Bronchial epithelial cell (primary cell): ENCODE measurements at regions not wholly inside any gene's neighbourhood (a gene's known extent, or its start where the extent isn't known, plus 50 kb on each side); places are given as distances from the start of the nearest gene placed in this dataset.

ENCODE experiments used
- DNase-seq: peaks from one replicate; pipeline ENCODE4 v3.0.0-alpha.2; 2010; ENCODE audit warnings: low read depth
- FAIRE-seq: peaks from 2 replicates; lab custom pipeline; 2011; peaks lifted over from hg19 to GRCh38; lab: Jason Lieb, UNC
- H3K27me3 ChIP-seq: 2 replicates; pipeline ENCODE4 v1.5.1; 2011; ENCODE audit warnings: low read length; ENCODE audit not compliant: control insufficient read depth, insufficient read depth
- H3K36me3 ChIP-seq: 2 replicates; pipeline ENCODE4 v1.5.1; 2011; ENCODE audit warnings: low read length; ENCODE audit not compliant: control insufficient read depth, insufficient read depth
- H3K4me3 ChIP-seq: 2 replicates; pipeline ENCODE4 v1.5.1; 2011; ENCODE audit warnings: mild to moderate bottlenecking, low read depth, low read length, control low read depth
- CTCF ChIP-seq: IDR thresholded peaks from 2 replicates; pipeline ENCODE4 v1.5.1; 2011; ENCODE audit warnings: mild to moderate bottlenecking, moderate library complexity, low read length, control low read depth, inconsistent platforms; ENCODE audit not compliant: insufficient read depth, severe bottlenecking

GRCh38 chr21:38683222-38683621, 122.5 kb upstream of the ETS2 start:
- H3K27me3 ChIP-seq: peaks cover 2% of the 10 kb centered on the region
- DNase-seq: peak; percentile 5
- no peak for FAIRE-seq
- no peak overlapping the region for H3K4me3 ChIP-seq
- H3K36me3 ChIP-seq: no peaks in the 10 kb centered on the region
- TF ChIP-seq CTCF: no peak

- Histone ChIP-seq H3K27me3 (no peaks in the 10 kb centered on the region), H3K4me3 (no peak overlapping the region), H3K36me3 (no peaks in the 10 kb centered on the region)
- DNase-seq: no peak
- no peak for TF ChIP-seq CTCF
- no peak for FAIRE-seq
Measured at GRCh38 chr21:38688068-38688467, 117.7 kb upstream of the ETS2 start.

GRCh38 chr21:38691631-38692030, 114.1 kb upstream of the ETS2 start:
- DNase-seq (no peak), FAIRE-seq (no peak)
- no peaks in the 10 kb centered on the region for H3K36me3 ChIP-seq
- no peaks in the 10 kb centered on the region for H3K27me3 ChIP-seq
- H3K4me3 ChIP-seq: no peak overlapping the region
- no peak for TF ChIP-seq CTCF

DNA sequence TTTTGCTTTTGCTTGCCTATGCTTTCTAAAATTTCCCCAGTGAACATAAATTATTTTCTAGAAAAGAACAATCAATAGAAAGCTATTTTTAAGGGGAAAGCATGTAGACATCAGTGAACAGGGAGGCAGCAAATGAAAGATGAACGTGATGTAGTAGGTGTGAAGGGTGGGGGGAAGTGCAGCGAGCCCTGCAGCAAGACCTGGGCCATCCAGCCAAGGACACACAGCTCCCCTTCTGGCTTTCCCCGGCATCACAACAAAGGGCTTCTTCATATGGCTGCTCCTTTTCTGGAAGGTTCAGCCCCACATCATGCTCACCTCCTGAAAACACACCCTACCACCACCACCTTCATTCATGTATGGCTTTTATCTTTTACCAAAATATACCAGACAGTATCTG, 109.2 kb upstream of the ETS2 start:
- H3K4me3 ChIP-seq: no peak overlapping the region
- no peaks in the 10 kb centered on the region for H3K36me3 ChIP-seq
- no peak for TF ChIP-seq CTCF
- no peak for FAIRE-seq
- DNase-seq: no peak
- no peaks in the 10 kb centered on the region for H3K27me3 ChIP-seq

DNA sequence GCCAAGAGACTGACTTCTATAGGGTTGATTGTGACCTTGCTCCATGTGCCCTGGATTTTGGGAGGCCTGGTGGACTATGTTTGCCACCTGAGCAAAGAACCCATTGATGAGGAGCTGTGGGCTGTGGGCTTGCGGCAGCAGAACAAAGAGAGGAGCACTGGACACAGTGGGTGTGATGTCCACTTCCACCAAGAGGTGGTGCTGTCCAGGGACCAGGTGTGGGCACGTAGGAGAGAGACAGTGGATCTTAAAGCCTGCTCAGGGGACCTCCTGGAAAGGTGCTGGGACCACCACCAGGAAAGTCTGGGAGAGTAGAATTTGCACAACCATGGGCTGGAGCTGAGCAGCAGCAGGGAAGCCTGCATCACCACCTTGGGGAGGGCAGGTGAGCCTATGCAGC, 106.7 kb upstream of the ETS2 start:
- FAIRE-seq: peak; percentile 86

More for the DNA sequence above, 106.7 kb upstream of the ETS2 start:
- peak; percentile 14 for DNase-seq
- H3K27me3 ChIP-seq: no peaks in the 10 kb centered on the region
- peak; percentile 58 for TF ChIP-seq CTCF
- H3K4me3 ChIP-seq: no peak overlapping the region
- H3K36me3 ChIP-seq: no peaks in the 10 kb centered on the region
